ENCODE measurements at regions not wholly inside any gene's neighbourhood (a gene's known extent, or its start where the extent isn't known, plus 50 kb on each side); places are given as distances from the start of the nearest gene placed in this dataset.

DNA sequence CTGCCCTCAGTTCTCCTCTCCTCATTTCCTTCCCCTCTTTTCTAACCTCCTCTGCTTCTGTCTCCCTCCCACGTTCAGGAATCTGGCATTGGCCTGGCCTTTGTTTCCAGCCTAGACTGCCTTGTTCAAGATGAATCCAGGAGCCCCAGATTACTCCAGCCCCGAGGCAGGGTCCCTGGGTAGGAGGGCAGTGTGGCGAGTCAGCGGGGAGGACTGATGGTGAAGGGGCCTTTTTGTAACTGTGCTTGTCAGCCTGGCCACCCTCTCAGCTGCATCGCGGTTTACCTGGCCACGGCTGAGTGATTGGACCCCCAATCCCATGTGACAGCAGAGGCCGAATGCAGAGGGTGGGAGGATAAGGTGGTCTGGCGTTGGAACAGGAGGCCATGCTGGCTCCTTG is 96.1 kb upstream of the SHH start:
- DNase-seq (ENCODE audit: low spot score in 2 of 2) (no peak), ATAC-seq (no peak)
- Mint-ChIP-seq H3K36me3 (peaks cover 5 to 15% of the 10 kb centered on the region in 2 donors), H3K9me3 (peaks cover 13 to 27% of the 10 kb centered on the region in 2 donors), H3K27ac (no peak overlapping the region)

GRCh38 chr7:155907450-155908200 is 95.4 kb upstream of the SHH start:
- ATAC-seq (no peak), DNase-seq (ENCODE audit: low spot score in 2 of 2) (no peak)
- Mint-ChIP-seq H3K36me3 (peaks cover 5 to 9% of the 10 kb centered on the region in 2 donors), H3K9me3 (peaks cover 13 to 27% of the 10 kb centered on the region in 2 donors), H3K27ac (no peak overlapping the region)

DNA sequence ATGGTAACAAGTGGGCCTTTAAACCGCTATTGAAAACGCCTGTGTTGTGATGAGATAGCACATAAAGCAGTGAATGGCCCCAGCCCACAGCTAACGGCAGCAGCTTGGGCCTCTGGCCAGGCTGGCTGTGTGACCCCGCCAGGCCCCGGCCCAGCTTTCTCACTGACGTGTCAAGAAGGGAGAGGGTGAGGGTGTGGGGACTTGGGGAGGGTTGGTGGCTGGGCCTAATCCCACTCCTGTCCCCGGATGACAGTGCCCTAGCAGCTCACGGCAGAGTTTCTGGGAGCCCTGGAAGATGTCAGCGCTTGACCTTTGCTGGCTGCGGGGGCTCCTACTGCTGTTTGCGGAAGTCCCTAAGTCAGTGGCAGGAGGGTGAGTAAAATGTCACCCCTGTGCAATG is 88.9 kb upstream of the SHH start:
- no peak for DNase-seq (ENCODE audit: low spot score in 2 of 2)
- ATAC-seq: no peak
- Mint-ChIP-seq H3K36me3 (no peaks in the 10 kb centered on the region), H3K9me3 (peaks cover 0 to 5% of the 10 kb centered on the region in 2 donors), H3K27ac (no peak overlapping the region)

DNA sequence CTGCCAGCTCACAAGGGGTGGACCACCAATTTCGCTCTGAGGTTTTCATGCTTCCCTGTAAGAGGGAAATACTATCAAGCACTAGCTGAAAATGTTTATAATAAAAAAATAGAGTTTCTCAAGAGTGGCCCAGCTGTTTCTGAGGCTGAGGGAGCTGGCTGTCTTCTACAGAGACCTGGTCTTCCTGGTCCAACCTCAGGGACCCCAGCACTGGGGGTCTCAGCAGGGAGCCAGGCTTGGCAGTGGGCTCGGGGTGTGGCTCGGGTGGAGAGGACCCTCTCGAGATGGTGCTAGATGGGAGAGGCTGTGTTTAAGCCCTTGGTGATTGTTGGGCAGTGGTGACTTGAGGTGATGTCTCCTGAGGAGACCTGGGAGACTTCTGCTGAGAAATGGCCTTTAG is 87.3 kb upstream of the SHH start:
- Mint-ChIP-seq H3K36me3 (no peaks in the 10 kb centered on the region), H3K27ac (no peak overlapping the region), H3K9me3 (peaks cover 0 to 3% of the 10 kb centered on the region in 2 donors)
- no peak for ATAC-seq
- DNase-seq (ENCODE audit: low spot score in 2 of 2): no peak

DNA sequence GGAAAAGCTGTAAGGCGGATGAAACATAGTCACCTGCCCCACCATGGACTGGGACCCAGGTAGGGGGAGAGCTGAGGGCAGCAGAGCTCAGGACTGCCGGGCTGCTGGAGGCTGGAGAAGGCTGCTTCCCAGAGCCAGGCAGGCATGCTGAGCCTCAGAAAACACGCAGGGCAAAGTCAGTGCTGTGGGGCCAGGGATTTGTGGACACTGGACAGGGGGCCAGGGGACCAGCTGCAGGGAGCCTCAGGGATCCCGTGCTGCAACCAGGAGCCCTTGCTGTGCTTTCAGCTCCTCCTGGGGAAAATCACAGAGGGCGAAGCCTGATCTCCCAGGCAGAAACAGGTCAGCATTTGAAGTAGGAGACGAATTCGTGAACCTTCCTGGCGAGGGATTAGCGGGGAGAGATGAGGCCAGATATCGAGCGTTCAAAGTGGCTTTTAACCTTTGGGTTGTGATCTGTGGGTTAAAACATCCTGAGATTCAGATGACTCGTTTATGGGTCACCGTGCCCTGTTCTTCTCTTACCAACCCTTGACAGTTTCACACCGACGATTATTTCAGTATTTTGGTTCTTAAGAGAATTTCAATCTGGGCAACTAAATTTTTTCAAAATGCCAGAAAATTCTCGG is 85.6 kb upstream of the SHH start:
- Mint-ChIP-seq H3K27ac (no peak overlapping the region), H3K9me3 (no peaks in the 10 kb centered on the region), H3K36me3 (no peaks in the 10 kb centered on the region)
- ATAC-seq (no peak), DNase-seq (ENCODE audit: low spot score in 2 of 2) (no peak)

GRCh38 chr7:155896531-155897263 is 84.4 kb upstream of the SHH start:
- Mint-ChIP-seq H3K27ac (no peak overlapping the region), H3K36me3 (no peaks in the 10 kb centered on the region)

DNA sequence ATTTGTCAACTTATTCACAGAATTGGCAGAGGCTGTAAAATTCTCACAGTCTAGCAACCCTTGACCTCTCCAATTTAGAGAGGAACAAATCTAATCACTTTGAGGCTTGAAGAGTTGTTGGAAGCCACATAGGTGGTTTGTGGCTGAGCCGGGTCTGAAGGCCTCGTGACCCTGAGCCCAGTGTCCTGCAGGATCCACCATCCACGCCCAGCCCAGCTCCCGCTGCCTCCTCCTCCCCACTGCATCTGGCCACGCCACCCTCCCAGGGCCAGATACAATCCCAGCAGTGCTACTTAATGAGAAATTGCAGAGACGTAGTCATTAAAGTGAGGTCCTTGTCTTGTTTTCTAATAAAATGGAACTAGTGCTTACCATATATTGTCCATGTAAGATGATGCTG is 81.4 kb upstream of the SHH start:
- peaks cover 0 to 5% of the 10 kb centered on the region in 2 donors for H3K9me3 Mint-ChIP-seq
- H3K27ac Mint-ChIP-seq: no peak overlapping the region
- no peaks in the 10 kb centered on the region for H3K36me3 Mint-ChIP-seq
- DNase-seq (ENCODE audit: low spot score in 2 of 2) (no peak), ATAC-seq (no peak)

More at GRCh38 chr7:155896531-155897263, 84.4 kb upstream of the SHH start:
- H3K9me3 Mint-ChIP-seq: no peaks in the 10 kb centered on the region
- DNase-seq (ENCODE audit: low spot score in 2 of 2) (no peak), ATAC-seq (no peak)

GRCh38 chr7:155893176-155893575 is 80.9 kb upstream of the SHH start:
- no peak for ATAC-seq
- H3K9me3 Mint-ChIP-seq: peaks cover 0 to 5% of the 10 kb centered on the region in 2 donors
- no peak overlapping the region for H3K27ac Mint-ChIP-seq
- no peaks in the 10 kb centered on the region for H3K36me3 Mint-ChIP-seq
- no peak for DNase-seq (ENCODE audit: low spot score in 2 of 2)

DNA sequence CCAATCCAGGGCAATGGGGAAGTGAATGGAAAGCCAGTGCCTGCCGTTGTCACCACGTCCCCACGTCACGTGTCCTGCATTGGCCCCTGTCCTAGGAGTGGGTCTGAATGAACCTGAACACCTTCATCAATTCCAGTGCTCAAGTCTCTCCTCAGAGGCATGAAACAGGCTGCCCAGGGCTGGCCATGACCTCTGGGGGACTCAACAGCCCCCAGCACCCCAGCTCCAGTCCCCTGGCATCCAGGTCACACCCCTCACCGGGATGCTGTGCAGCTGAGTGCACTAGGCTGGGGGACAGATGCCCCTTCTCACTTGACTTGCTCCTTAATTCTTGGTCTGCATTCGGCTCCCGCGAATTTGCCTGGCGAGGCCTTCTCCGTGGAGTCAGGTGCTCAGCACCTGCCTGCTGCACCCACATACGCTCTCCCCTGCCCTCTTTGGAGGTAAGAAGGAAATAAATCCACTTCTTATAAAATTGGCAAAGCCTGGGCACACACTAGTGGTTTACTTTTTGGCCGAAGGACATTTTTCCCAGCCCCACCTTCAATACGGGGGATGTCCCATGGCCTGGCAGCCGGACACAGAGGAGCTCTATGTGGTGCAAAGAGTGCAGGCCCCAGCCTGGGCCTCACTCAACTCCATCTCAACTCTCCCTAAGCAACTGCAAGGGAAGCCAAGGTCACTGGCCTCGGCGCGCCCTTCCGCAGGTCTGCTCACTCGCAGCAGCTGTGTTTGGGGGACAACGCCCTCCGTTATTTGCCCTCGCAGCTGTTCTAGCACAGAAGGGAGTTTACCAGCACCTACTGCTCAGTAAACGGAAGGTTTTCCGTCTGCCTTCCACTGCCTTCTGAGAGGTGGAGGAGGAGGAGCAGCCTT is 77.6 kb upstream of the SHH start:
- DNase-seq (ENCODE audit: low spot score in 2 of 2) (no peak), ATAC-seq (no peak)
- Mint-ChIP-seq H3K9me3 (peaks cover 0 to 5% of the 10 kb centered on the region in 2 donors), H3K36me3 (no peaks in the 10 kb centered on the region), H3K27ac (no peak overlapping the region)

- peaks cover 0 to 5% of the 10 kb centered on the region in 2 donors for H3K9me3 Mint-ChIP-seq
- no peak overlapping the region for H3K27ac Mint-ChIP-seq
- DNase-seq (ENCODE audit: low spot score in 2 of 2) (no peak), ATAC-seq (no peak)
- no peaks in the 10 kb centered on the region for H3K36me3 Mint-ChIP-seq
Measured at GRCh38 chr7:155887174-155887525, 74.9 kb upstream of the SHH start.

- no peak overlapping the region for H3K27ac Mint-ChIP-seq
- DNase-seq (ENCODE audit: low spot score in 2 of 2) (no peak), ATAC-seq (no peak)
- peaks cover 0 to 5% of the 10 kb centered on the region in 2 donors for H3K9me3 Mint-ChIP-seq
- H3K36me3 Mint-ChIP-seq: no peaks in the 10 kb centered on the region
Measured at GRCh38 chr7:155886391-155887173, 74.3 kb upstream of the SHH start.

DNA sequence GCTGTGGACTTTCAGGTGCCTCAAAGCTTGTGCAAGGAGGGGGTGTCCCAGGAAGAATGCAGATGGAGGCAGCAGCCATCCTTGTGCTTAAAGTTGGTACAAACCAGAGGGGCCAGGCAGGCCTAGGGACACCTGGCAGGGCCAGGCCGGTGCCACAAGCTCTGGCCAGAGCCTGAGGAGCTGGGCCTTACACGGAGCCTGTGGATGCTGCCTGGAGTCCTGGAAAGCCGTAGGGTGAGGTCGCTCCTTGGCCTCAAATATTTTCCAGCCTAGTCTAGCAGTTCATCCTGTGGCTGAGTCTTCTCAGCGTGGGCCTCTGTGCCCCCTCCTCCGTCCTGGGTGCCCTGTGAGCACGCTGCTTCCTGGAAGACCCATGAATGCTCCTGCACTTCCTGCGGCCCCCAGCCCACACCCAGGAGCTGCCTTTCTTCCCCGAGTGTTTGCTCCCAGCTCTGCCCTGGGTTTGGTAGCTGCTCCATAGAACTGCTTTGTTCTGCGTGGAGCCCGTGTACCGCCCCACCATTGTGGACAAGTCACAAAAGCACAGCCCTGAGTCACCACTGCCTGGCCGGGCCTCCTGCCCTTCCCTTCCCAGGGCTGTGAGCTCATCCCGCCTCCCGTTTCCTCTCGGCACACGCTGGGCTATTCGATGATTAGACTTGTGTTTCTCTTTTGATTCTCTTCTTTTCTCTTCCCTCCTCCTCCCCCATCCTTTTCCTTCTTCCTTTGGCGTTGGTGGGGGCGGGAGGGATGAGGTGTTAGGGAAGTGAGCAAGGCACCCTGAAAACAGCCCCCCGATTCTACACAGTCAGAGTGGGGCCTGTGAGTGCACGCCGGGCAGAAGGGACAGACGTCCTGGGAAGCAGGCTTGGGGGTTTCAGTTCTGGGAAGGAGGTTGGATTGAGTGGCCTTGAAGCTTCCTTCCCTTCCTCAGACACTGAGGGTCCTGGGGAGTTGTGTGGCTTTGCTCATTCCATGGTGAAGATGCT is 73.2 kb upstream of the SHH start:
- H3K27ac Mint-ChIP-seq: no peak overlapping the region
- DNase-seq (ENCODE audit: low spot score in 2 of 2) (no peak), ATAC-seq (no peak)
- no peaks in the 10 kb centered on the region for H3K9me3 Mint-ChIP-seq
- no peaks in the 10 kb centered on the region for H3K36me3 Mint-ChIP-seq

- Mint-ChIP-seq H3K27ac (no peak overlapping the region), H3K9me3 (no peaks in the 10 kb centered on the region), H3K36me3 (no peaks in the 10 kb centered on the region)
- DNase-seq (ENCODE audit: low spot score in 2 of 2): peak in 1 of 2 donors; percentile 35
- ATAC-seq: no peak
Measured at GRCh38 chr7:155884225-155885166, 72.2 kb upstream of the SHH start.
